ENCODE measurements at regions not wholly inside any gene's neighbourhood (a gene's known extent, or its start where the extent isn't known, plus 50 kb on each side); places are given as distances from the start of the nearest gene placed in this dataset.
"Not testable (repeated sequence)": the region's sequence is repeated elsewhere in the genome, so short reads cannot be mapped to it uniquely, and the experiment has no call there.

GRCh38 chr6:164663634-164664033 is 645.8 kb downstream of the C6orf118 start:
- no peak overlapping the region for H3K4me3 ChIP-seq (ENCODE audit: low read depth in 1 of 2, low read length in 2 of 2)
- H3K4me1 ChIP-seq (ENCODE audit: control insufficient read depth in 1 of 2, insufficient read depth in 2 of 2, low read length in 2 of 2): no peaks in the 10 kb centered on the region
- no peaks in the 10 kb centered on the region for H3K27me3 ChIP-seq (ENCODE audit: control insufficient read depth in 1 of 2, insufficient read depth in 2 of 2, low read length in 2 of 2)
- no peak overlapping the region for H3K27ac ChIP-seq (ENCODE audit: low read depth, low read length)
- H3K9me3 ChIP-seq (ENCODE audit: control insufficient read depth in 1 of 2, low read length in 2 of 2): peaks cover 2 to 6% of the 10 kb centered on the region in 2 donors
- no peak overlapping the region for H3K9ac ChIP-seq (ENCODE audit: low read depth in 1 of 2, low read length in 2 of 2)
- no peaks in the 10 kb centered on the region for H3K36me3 ChIP-seq (ENCODE audit: control insufficient read depth in 1 of 2, insufficient read depth in 2 of 2, low read length in 2 of 2)

DNA sequence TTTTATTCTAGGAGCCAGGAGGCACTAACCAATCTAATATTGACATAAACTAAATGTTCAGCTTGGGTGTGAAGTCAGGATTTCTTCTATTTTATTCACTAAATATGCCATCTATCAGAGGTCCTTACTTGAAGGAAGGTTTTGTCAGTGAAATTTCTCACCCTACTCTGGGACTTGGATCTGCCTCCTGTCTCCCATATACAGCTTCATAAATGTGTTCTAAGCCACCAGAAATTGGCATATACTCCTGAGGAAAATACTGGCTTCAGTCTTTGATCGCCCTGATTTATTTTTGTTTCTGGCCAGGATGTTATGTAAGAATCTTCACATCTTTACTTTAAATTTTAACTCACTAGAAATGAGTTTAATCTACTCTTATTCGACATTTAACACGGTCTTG is 647.7 kb downstream of the C6orf118 start:
- H3K36me3 ChIP-seq (ENCODE audit: control insufficient read depth in 1 of 2, insufficient read depth in 2 of 2, low read length in 2 of 2): no peaks in the 10 kb centered on the region
- H3K9ac ChIP-seq (ENCODE audit: low read depth in 1 of 2, low read length in 2 of 2): no peak overlapping the region
- no peaks in the 10 kb centered on the region for H3K4me1 ChIP-seq (ENCODE audit: control insufficient read depth in 1 of 2, insufficient read depth in 2 of 2, low read length in 2 of 2)
- H3K27ac ChIP-seq (ENCODE audit: low read depth, low read length): no peak overlapping the region
- no peaks in the 10 kb centered on the region for H3K27me3 ChIP-seq (ENCODE audit: control insufficient read depth in 1 of 2, insufficient read depth in 2 of 2, low read length in 2 of 2)
- no peak overlapping the region for H3K4me3 ChIP-seq (ENCODE audit: low read depth in 1 of 2, low read length in 2 of 2)
- H3K9me3 ChIP-seq (ENCODE audit: control insufficient read depth in 1 of 2, low read length in 2 of 2): peaks cover 0 to 6% of the 10 kb centered on the region in 2 donors

GRCh38 chr6:164660781-164661180 is 648.6 kb downstream of the C6orf118 start:
- peaks cover 0 to 2% of the 10 kb centered on the region in 2 donors for H3K9me3 ChIP-seq (ENCODE audit: control insufficient read depth in 1 of 2, low read length in 2 of 2)

GRCh38 chr6:164640956-164641355 is 668.4 kb downstream of the C6orf118 start:
- no peak overlapping the region for H3K4me3 ChIP-seq (ENCODE audit: low read depth in 1 of 2, low read length in 2 of 2)
- H3K4me1 ChIP-seq (ENCODE audit: control insufficient read depth in 1 of 2, insufficient read depth in 2 of 2, low read length in 2 of 2): no peaks in the 10 kb centered on the region
- no peaks in the 10 kb centered on the region for H3K27me3 ChIP-seq (ENCODE audit: control insufficient read depth in 1 of 2, insufficient read depth in 2 of 2, low read length in 2 of 2)
- H3K27ac ChIP-seq (ENCODE audit: low read depth, low read length): no peak overlapping the region
- H3K36me3 ChIP-seq (ENCODE audit: control insufficient read depth in 1 of 2, insufficient read depth in 2 of 2, low read length in 2 of 2): no peaks in the 10 kb centered on the region
- H3K9ac ChIP-seq (ENCODE audit: low read depth in 1 of 2, low read length in 2 of 2): no peak overlapping the region
- H3K9me3 ChIP-seq (ENCODE audit: control insufficient read depth in 1 of 2, low read length in 2 of 2): peaks cover 2 to 8% of the 10 kb centered on the region in 2 donors

More at GRCh38 chr6:164660781-164661180, 648.6 kb downstream of the C6orf118 start:
- H3K9ac ChIP-seq (ENCODE audit: low read depth in 1 of 2, low read length in 2 of 2): no peak overlapping the region
- H3K4me3 ChIP-seq (ENCODE audit: low read depth in 1 of 2, low read length in 2 of 2): no peak overlapping the region
- H3K27ac ChIP-seq (ENCODE audit: low read depth, low read length): no peak overlapping the region
- H3K36me3 ChIP-seq (ENCODE audit: control insufficient read depth in 1 of 2, insufficient read depth in 2 of 2, low read length in 2 of 2): no peaks in the 10 kb centered on the region
- H3K4me1 ChIP-seq (ENCODE audit: control insufficient read depth in 1 of 2, insufficient read depth in 2 of 2, low read length in 2 of 2): no peaks in the 10 kb centered on the region
- H3K27me3 ChIP-seq (ENCODE audit: control insufficient read depth in 1 of 2, insufficient read depth in 2 of 2, low read length in 2 of 2): no peaks in the 10 kb centered on the region

- no peaks in the 10 kb centered on the region for H3K4me1 ChIP-seq (ENCODE audit: control insufficient read depth in 1 of 2, insufficient read depth in 2 of 2, low read length in 2 of 2)
- H3K9ac ChIP-seq (ENCODE audit: low read depth in 1 of 2, low read length in 2 of 2): no peak overlapping the region
- no peaks in the 10 kb centered on the region for H3K27me3 ChIP-seq (ENCODE audit: control insufficient read depth in 1 of 2, insufficient read depth in 2 of 2, low read length in 2 of 2)
- H3K4me3 ChIP-seq (ENCODE audit: low read depth in 1 of 2, low read length in 2 of 2): no peak overlapping the region
- H3K27ac ChIP-seq (ENCODE audit: low read depth, low read length): no peak overlapping the region
- peaks cover 0 to under 1% of the 10 kb centered on the region in 2 donors for H3K9me3 ChIP-seq (ENCODE audit: control insufficient read depth in 1 of 2, low read length in 2 of 2)
- no peaks in the 10 kb centered on the region for H3K36me3 ChIP-seq (ENCODE audit: control insufficient read depth in 1 of 2, insufficient read depth in 2 of 2, low read length in 2 of 2)
Measured at GRCh38 chr6:164628302-164628931, 681.0 kb downstream of the C6orf118 start.

DNA sequence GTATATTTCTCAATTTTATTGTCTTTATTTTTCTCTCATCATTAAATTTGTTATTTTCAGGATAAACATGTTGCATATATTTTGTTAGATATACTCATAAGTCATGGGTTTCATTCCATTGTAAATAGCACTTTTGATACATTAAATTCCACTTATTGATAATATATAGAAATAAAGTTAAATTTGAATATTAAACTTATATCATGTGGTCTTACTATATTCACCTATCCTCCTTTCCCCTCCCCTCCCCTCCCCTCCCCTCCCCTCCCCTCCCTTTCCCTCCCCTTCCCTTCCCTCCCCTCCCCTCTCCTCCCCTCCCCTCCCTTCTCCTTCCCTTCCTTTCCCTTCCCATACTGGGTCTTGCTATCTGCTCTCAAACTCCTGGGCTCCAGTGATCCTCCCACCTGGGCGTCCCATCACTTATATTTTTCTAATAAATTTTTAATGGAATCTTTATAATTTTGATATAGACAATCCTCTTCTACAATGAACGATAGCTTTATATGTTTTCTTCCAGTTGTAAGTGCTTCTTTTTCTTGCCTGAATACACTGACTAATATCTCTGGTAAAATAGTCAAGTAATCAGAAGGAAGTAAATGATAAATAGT is 692.4 kb downstream of the C6orf118 start:
- H3K27ac ChIP-seq (ENCODE audit: low read depth, low read length): no peak overlapping the region
- no peak overlapping the region for H3K4me3 ChIP-seq (ENCODE audit: low read depth in 1 of 2, low read length in 2 of 2)
- H3K36me3 ChIP-seq (ENCODE audit: control insufficient read depth in 1 of 2, insufficient read depth in 2 of 2, low read length in 2 of 2): no peaks in the 10 kb centered on the region
- no peaks in the 10 kb centered on the region for H3K27me3 ChIP-seq (ENCODE audit: control insufficient read depth in 1 of 2, insufficient read depth in 2 of 2, low read length in 2 of 2)
- H3K4me1 ChIP-seq (ENCODE audit: control insufficient read depth in 1 of 2, insufficient read depth in 2 of 2, low read length in 2 of 2): no peaks in the 10 kb centered on the region
- no peaks in the 10 kb centered on the region for H3K9me3 ChIP-seq (ENCODE audit: control insufficient read depth in 1 of 2, low read length in 2 of 2)
- no peak overlapping the region for H3K9ac ChIP-seq (ENCODE audit: low read depth in 1 of 2, low read length in 2 of 2)

- Histone ChIP-seq H3K4me1 (ENCODE audit: control insufficient read depth in 1 of 2, insufficient read depth in 2 of 2, low read length in 2 of 2) (no peaks in the 10 kb centered on the region), H3K9ac (ENCODE audit: low read depth in 1 of 2, low read length in 2 of 2) (no peak overlapping the region), H3K36me3 (ENCODE audit: control insufficient read depth in 1 of 2, insufficient read depth in 2 of 2, low read length in 2 of 2) (no peaks in the 10 kb centered on the region), H3K4me3 (ENCODE audit: low read depth in 1 of 2, low read length in 2 of 2) (no peak overlapping the region), H3K9me3 (ENCODE audit: control insufficient read depth in 1 of 2, low read length in 2 of 2) (no peaks in the 10 kb centered on the region), H3K27me3 (ENCODE audit: control insufficient read depth in 1 of 2, insufficient read depth in 2 of 2, low read length in 2 of 2) (no peaks in the 10 kb centered on the region), H3K27ac (ENCODE audit: low read depth, low read length) (no peak overlapping the region)
Measured at GRCh38 chr6:164612751-164613150, 696.7 kb downstream of the C6orf118 start.

DNA sequence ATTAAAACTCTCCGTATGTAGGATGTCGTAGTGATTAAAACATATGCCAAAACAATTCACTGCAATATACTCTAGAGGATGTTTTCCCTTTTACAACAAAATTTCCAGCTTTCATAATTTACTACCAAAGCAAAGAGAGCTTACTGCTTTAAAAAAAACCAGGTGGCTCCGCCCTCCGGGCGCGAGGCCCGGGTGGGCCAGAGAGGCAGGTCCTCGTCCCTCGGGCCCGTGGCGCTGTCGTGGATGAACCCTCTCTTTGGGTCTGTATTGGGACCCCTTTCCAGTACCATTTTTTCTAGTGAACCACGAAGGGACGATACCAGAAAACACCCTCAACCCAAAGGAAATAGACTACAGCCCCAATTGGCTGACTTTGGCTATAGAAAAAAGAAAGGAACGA is 698.5 kb downstream of the C6orf118 start:
- H3K36me3 ChIP-seq (ENCODE audit: control insufficient read depth in 1 of 2, insufficient read depth in 2 of 2, low read length in 2 of 2); H3K9ac ChIP-seq (ENCODE audit: low read depth in 1 of 2, low read length in 2 of 2); H3K9me3 ChIP-seq (ENCODE audit: control insufficient read depth in 1 of 2, low read length in 2 of 2); H3K27ac ChIP-seq (ENCODE audit: low read depth, low read length); H3K4me3 ChIP-seq (ENCODE audit: low read depth in 1 of 2, low read length in 2 of 2); H3K27me3 ChIP-seq (ENCODE audit: control insufficient read depth in 1 of 2, insufficient read depth in 2 of 2, low read length in 2 of 2); H3K4me1 ChIP-seq (ENCODE audit: control insufficient read depth in 1 of 2, insufficient read depth in 2 of 2, low read length in 2 of 2): not testable (repeated sequence)

GRCh38 chr6:164602415-164602814 is 707.0 kb downstream of the C6orf118 start:
- H3K27me3 ChIP-seq (ENCODE audit: control insufficient read depth in 1 of 2, insufficient read depth in 2 of 2, low read length in 2 of 2): not testable (repeated sequence)

GRCh38 chr6:164581563-164581962 is 727.8 kb downstream of the C6orf118 start:
- Histone ChIP-seq H3K9ac (ENCODE audit: low read depth in 1 of 2, low read length in 2 of 2) (no peak overlapping the region), H3K4me1 (ENCODE audit: control insufficient read depth in 1 of 2, insufficient read depth in 2 of 2, low read length in 2 of 2) (no peaks in the 10 kb centered on the region), H3K4me3 (ENCODE audit: low read depth in 1 of 2, low read length in 2 of 2) (no peak overlapping the region), H3K36me3 (ENCODE audit: control insufficient read depth in 1 of 2, insufficient read depth in 2 of 2, low read length in 2 of 2) (no peaks in the 10 kb centered on the region), H3K27me3 (ENCODE audit: control insufficient read depth in 1 of 2, insufficient read depth in 2 of 2, low read length in 2 of 2) (no peaks in the 10 kb centered on the region), H3K27ac (ENCODE audit: low read depth, low read length) (no peak overlapping the region), H3K9me3 (ENCODE audit: control insufficient read depth in 1 of 2, low read length in 2 of 2) (peaks cover 14 to 29% of the 10 kb centered on the region in 2 donors)

More at GRCh38 chr6:164602415-164602814, 707.0 kb downstream of the C6orf118 start:
- H3K4me1 ChIP-seq (ENCODE audit: control insufficient read depth in 1 of 2, insufficient read depth in 2 of 2, low read length in 2 of 2); H3K4me3 ChIP-seq (ENCODE audit: low read depth in 1 of 2, low read length in 2 of 2); H3K36me3 ChIP-seq (ENCODE audit: control insufficient read depth in 1 of 2, insufficient read depth in 2 of 2, low read length in 2 of 2); H3K27ac ChIP-seq (ENCODE audit: low read depth, low read length); H3K9me3 ChIP-seq (ENCODE audit: control insufficient read depth in 1 of 2, low read length in 2 of 2); H3K9ac ChIP-seq (ENCODE audit: low read depth in 1 of 2, low read length in 2 of 2): not testable (repeated sequence)
